ENCODE measurements at regions not wholly inside any gene's neighbourhood (a gene's known extent, or its start where the extent isn't known, plus 50 kb on each side); places are given as distances from the start of the nearest gene placed in this dataset.
A peak's percentile ranks its signal among the peaks of the same experiment; 100 is the strongest.

DNA sequence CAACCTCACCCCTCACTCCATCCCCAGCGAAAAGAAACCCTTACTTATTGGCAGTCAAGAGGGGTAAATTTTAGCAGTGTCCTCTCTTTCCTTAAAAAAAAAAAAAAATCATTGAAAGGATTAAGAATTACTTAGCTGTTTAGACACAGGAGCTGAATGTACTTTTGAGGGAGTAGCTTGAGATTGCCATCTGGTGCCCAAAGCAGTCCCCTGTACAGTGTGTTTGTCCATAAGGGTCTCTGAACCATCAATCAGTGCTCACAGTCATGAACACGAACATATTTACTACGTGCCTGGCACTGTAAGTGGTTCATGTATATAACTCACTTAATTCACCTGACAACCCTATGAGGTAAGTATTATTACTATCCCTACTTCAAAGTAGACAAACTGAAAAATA is 463.5 kb downstream of the RAP2B start:
- ChIA-PET CTCF (interaction anchor here (0.7 to 2.0 kb wide), 2 partner anchors 460 to 585 kb away, joined by 3 to 4 read pairs; no protein-coding TSS in a partner anchor), POLR2A (interaction anchor here (0.6 to 0.8 kb wide), 4 partner anchors 11 to 463 kb away, joined by 3 to 4 read pairs (median 3); partner anchors contain the start of gene RAP2B)
- DNase-seq (no peak), ATAC-seq (no peak)
- Mint-ChIP-seq H3K27me3 (no peaks in the 10 kb centered on the region), H3K36me3 (peaks cover 0 to 30% (median 0%) of the 10 kb centered on the region in 5 donors), H3K4me1 (peaks cover 26 to 84% (median 77%) of the 10 kb centered on the region in 7 donors), H3K9me3 (peaks cover 0 to 15% (median 0%) of the 10 kb centered on the region in 11 donors), H3K4me3 (no peak overlapping the region), H3K27ac (peak overlapping the region in 4 of 9 donors; percentile 31 to 96 (median 67))
- Histone ChIP-seq H3K27me3 (ENCODE audit: control insufficient read depth in 2 of 2, insufficient read depth in 2 of 2, low read length in 2 of 2) (no peaks in the 10 kb centered on the region), H3K9me3 (ENCODE audit: control insufficient read depth in 2 of 3, low read length in 3 of 3) (no peaks in the 10 kb centered on the region), H3K27ac (ENCODE audit: low read depth, low read length) (no peak overlapping the region), H3K4me1 (ENCODE audit: control insufficient read depth in 2 of 2, insufficient read depth in 2 of 2, low read length in 2 of 2) (peaks cover 46 to 50% of the 10 kb centered on the region in 2 donors), H3K4me3 (ENCODE audit: low read length) (no peak overlapping the region), H3K36me3 (ENCODE audit: control insufficient read depth in 2 of 3, insufficient read depth in 3 of 3, low read length in 3 of 3) (no peaks in the 10 kb centered on the region)
- intact Hi-C loops (cut with micrococcal nuclease) = loop anchor here (1.0 to 10.0 kb wide), 5 partner anchors 53 to 931 kb away; partner anchors contain the start of gene DHX36 (in 1 of the 2)

DNA sequence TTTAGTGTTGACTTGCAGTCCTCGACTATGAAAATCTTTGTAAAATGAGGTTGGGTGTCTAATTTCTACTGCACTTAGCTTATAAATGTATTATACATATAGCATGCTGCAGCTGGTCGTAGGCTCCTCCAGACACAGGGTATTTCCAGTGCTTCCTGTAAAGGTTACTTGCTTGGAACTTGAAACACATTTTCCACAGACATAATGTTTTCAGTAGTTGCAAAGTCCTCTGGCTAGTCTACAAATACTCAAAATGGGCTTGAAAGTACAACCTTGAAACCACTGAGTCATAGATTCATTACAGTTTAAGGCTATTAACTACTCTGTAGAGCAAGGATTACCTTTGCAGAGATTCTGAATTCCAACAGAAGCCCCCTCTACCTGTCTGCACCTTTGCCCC is 464.1 kb downstream of the RAP2B start:
- Histone ChIP-seq H3K27ac (ENCODE audit: low read depth, low read length) (no peak overlapping the region), H3K4me1 (ENCODE audit: control insufficient read depth in 2 of 2, insufficient read depth in 2 of 2, low read length in 2 of 2) (peaks cover 46 to 50% of the 10 kb centered on the region in 2 donors), H3K36me3 (ENCODE audit: control insufficient read depth in 2 of 3, insufficient read depth in 3 of 3, low read length in 3 of 3) (no peaks in the 10 kb centered on the region), H3K4me3 (ENCODE audit: low read length) (no peak overlapping the region), H3K27me3 (ENCODE audit: control insufficient read depth in 2 of 2, insufficient read depth in 2 of 2, low read length in 2 of 2) (no peaks in the 10 kb centered on the region), H3K9me3 (ENCODE audit: control insufficient read depth in 2 of 3, low read length in 3 of 3) (no peaks in the 10 kb centered on the region)
- Mint-ChIP-seq H3K27ac (peak overlapping the region in 3 of 9 donors; percentile 6 to 50 (median 21)), H3K9me3 (peaks cover 0 to 9% (median 0%) of the 10 kb centered on the region in 11 donors), H3K4me1 (peaks cover 30 to 80% (median 77%) of the 10 kb centered on the region in 7 donors), H3K27me3 (no peaks in the 10 kb centered on the region), H3K36me3 (peaks cover 0 to 23% (median 0%) of the 10 kb centered on the region in 5 donors), H3K4me3 (no peak overlapping the region)
- intact Hi-C loops (cut with micrococcal nuclease) = loop anchor here in 1 of 2 donors (10.0 kb wide), 2 partner anchors 699 to 931 kb away; partner anchors contain the start of gene DHX36
- no peak for ATAC-seq
- ChIA-PET CTCF (no interaction called here), POLR2A (interaction anchor here (0.5 to 1.5 kb wide), 3 partner anchors 10 to 28 kb away, joined by 3 to 4 read pairs (median 3); no protein-coding TSS in a partner anchor)
- no peak for DNase-seq

DNA sequence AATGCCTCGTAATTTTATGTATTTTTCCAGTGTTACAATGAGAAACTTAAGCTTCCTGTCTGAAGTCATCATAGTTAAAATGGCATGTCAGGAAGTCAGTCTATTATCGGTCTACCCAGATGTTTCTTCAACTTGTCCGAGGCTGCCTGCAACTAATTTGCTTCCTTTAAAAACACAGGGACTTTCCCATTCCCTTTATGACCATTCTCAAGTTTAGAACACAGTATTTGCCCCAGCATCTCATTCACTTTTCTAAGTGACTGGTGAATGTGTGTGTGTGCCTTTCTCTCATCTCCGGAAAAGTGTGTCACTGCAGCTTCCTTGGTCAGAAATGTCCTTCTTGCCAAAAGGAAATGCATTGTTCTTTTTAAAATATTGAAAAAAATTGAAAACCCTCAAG is 466.6 kb downstream of the RAP2B start:
- Histone ChIP-seq H3K36me3 (ENCODE audit: control insufficient read depth in 2 of 3, insufficient read depth in 3 of 3, low read length in 3 of 3) (no peaks in the 10 kb centered on the region), H3K4me1 (ENCODE audit: control insufficient read depth in 2 of 2, insufficient read depth in 2 of 2, low read length in 2 of 2) (peaks cover 26 to 30% of the 10 kb centered on the region in 2 donors), H3K4me3 (ENCODE audit: low read length) (no peak overlapping the region), H3K9me3 (ENCODE audit: control insufficient read depth in 2 of 3, low read length in 3 of 3) (no peaks in the 10 kb centered on the region), H3K27me3 (ENCODE audit: control insufficient read depth in 2 of 2, insufficient read depth in 2 of 2, low read length in 2 of 2) (no peaks in the 10 kb centered on the region), H3K27ac (ENCODE audit: low read depth, low read length) (no peak overlapping the region)
- H3K4me3 Mint-ChIP-seq = peak overlapping the region in 8 of 10 donors; percentile 10 to 64 (median 56)
- ChIA-PET POLR2A (interaction anchor here (0.9 to 1.5 kb wide), 2 partner anchors 9 to 12 kb away, joined by 3 read pairs; no protein-coding TSS in a partner anchor), CTCF (interaction anchor here (1.0 to 1.5 kb wide), 2 partner anchors 11 to 586 kb away, joined by 3 to 5 read pairs; no protein-coding TSS in a partner anchor)
- intact Hi-C loops (cut with micrococcal nuclease) = loop anchor here in 1 of 2 donors (10.0 kb wide), 2 partner anchors 696 to 934 kb away; partner anchors contain the start of gene DHX36
- no peaks in the 10 kb centered on the region for H3K27me3 Mint-ChIP-seq
- ATAC-seq (no peak), DNase-seq (no peak)
- H3K27ac Mint-ChIP-seq = peak overlapping the region in 2 of 9 donors; percentile 3 to 82
- H3K4me1 Mint-ChIP-seq = peaks cover 11 to 73% (median 55%) of the 10 kb centered on the region in 7 donors
- peaks cover 0 to 3% (median 0%) of the 10 kb centered on the region in 11 donors for H3K9me3 Mint-ChIP-seq
- peaks cover 0 to 15% (median 0%) of the 10 kb centered on the region in 5 donors for H3K36me3 Mint-ChIP-seq

DNA sequence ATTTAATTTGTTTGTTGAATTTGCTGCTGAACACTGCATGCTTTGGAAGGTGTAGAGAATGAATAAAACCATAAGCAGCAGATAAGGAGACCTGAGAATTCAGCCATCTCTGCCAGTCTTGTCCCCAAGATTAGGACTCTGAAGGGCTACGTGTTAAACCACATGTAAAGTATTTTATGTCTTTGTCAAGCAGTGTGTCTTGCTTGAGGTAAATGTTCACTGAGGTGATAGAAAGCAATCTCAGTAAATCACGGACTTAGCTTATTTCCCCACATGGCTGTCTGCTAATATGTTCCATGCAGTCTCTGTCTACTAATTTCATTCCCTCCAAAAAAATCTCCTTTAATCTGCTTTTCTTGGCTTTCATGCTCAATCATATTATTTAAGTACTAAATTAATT is 467.1 kb downstream of the RAP2B start:
- peaks cover 9 to 69% (median 49%) of the 10 kb centered on the region in 7 donors for H3K4me1 Mint-ChIP-seq

DNA sequence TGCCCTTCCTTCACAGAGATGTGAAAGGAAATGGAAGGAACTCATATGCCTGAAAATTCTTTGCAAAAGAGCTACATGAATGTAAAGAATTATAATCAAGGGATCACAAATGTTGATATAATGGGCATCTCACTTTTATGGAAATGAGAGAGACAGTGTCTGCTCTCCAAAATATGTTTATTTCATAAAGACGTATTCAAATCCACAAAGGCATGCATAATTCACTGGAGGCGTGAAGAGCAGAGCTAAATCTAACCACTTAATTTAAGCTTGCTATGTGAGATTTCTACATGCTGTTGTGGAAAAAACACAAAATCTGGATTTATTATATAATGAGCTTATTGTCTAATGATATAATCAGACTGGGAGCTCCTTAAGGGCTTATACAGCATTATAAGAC is 469.1 kb downstream of the RAP2B start:
- ATAC-seq (no peak), DNase-seq (no peak)
- Histone ChIP-seq H3K4me3 (ENCODE audit: low read length) (no peak overlapping the region), H3K27me3 (ENCODE audit: control insufficient read depth in 2 of 2, insufficient read depth in 2 of 2, low read length in 2 of 2) (no peaks in the 10 kb centered on the region), H3K9me3 (ENCODE audit: control insufficient read depth in 2 of 3, low read length in 3 of 3) (no peaks in the 10 kb centered on the region), H3K4me1 (ENCODE audit: control insufficient read depth in 2 of 2, insufficient read depth in 2 of 2, low read length in 2 of 2) (peaks cover 6 to 10% of the 10 kb centered on the region in 2 donors), H3K36me3 (ENCODE audit: control insufficient read depth in 2 of 3, insufficient read depth in 3 of 3, low read length in 3 of 3) (no peaks in the 10 kb centered on the region), H3K27ac (ENCODE audit: low read depth, low read length) (no peak overlapping the region)
- Mint-ChIP-seq H3K36me3 (peaks cover 0 to 6% (median 0%) of the 10 kb centered on the region in 5 donors), H3K27me3 (no peaks in the 10 kb centered on the region), H3K4me1 (peaks cover 12 to 63% (median 34%) of the 10 kb centered on the region in 7 donors), H3K9me3 (no peaks in the 10 kb centered on the region), H3K4me3 (no peak overlapping the region), H3K27ac (no peak overlapping the region)
- intact Hi-C loops (cut with micrococcal nuclease) = no loop called here
- ChIA-PET CTCF (interaction anchor here (1.1 to 1.2 kb wide), 2 partner anchors 9 to 11 kb away, joined by 3 to 5 read pairs; no protein-coding TSS in a partner anchor), POLR2A (interaction anchor here (1.0 to 1.8 kb wide), 2 partner anchors 9 to 470 kb away, joined by 3 to 10 read pairs; partner anchors contain the start of gene RAP2B)

More for the DNA sequence above, 467.1 kb downstream of the RAP2B start:
- Mint-ChIP-seq H3K27ac (no peak overlapping the region), H3K27me3 (no peaks in the 10 kb centered on the region), H3K9me3 (peaks cover 0 to 3% (median 0%) of the 10 kb centered on the region in 11 donors), H3K36me3 (peaks cover 0 to 11% (median 0%) of the 10 kb centered on the region in 5 donors), H3K4me3 (no peak overlapping the region)
- Histone ChIP-seq H3K9me3 (ENCODE audit: control insufficient read depth in 2 of 3, low read length in 3 of 3) (no peaks in the 10 kb centered on the region), H3K27ac (ENCODE audit: low read depth, low read length) (no peak overlapping the region), H3K36me3 (ENCODE audit: control insufficient read depth in 2 of 3, insufficient read depth in 3 of 3, low read length in 3 of 3) (no peaks in the 10 kb centered on the region), H3K27me3 (ENCODE audit: control insufficient read depth in 2 of 2, insufficient read depth in 2 of 2, low read length in 2 of 2) (no peaks in the 10 kb centered on the region), H3K4me3 (ENCODE audit: low read length) (no peak overlapping the region), H3K4me1 (ENCODE audit: control insufficient read depth in 2 of 2, insufficient read depth in 2 of 2, low read length in 2 of 2) (peaks cover 20 to 24% of the 10 kb centered on the region in 2 donors)
- DNase-seq (no peak), ATAC-seq (no peak)
- ChIA-PET CTCF (interaction anchor here (1.0 kb wide), 1 partner anchor 586 kb away, joined by 5 read pairs; no protein-coding TSS in a partner anchor), POLR2A (interaction anchor here (1.5 kb wide), 2 partner anchors 8 to 12 kb away, joined by 3 read pairs; no protein-coding TSS in a partner anchor)
- intact Hi-C loops (cut with micrococcal nuclease) = loop anchor here in 1 of 2 donors (10.0 kb wide), 2 partner anchors 696 to 934 kb away; partner anchors contain the start of gene DHX36

DNA sequence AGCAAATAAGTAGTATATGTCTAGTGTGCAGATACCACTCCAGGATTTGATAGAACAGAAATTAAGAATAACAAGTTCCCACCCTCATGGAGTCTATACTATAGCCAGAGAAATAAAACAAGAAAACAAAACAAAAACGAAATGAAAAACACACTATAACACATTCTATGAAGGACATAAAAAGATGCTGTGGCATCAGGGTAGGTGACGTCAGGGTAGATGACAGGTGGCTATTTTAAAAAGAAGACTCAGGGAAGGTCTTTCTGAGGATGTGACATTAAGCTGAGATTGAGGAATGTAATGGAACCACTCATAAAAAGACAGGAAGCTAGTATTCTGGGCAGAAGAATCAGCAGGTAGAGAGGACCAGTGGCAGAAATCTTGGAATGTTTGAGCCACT is 469.6 kb downstream of the RAP2B start:
- Histone ChIP-seq H3K9me3 (ENCODE audit: control insufficient read depth in 2 of 3, low read length in 3 of 3) (no peaks in the 10 kb centered on the region), H3K27me3 (ENCODE audit: control insufficient read depth in 2 of 2, insufficient read depth in 2 of 2, low read length in 2 of 2) (no peaks in the 10 kb centered on the region), H3K4me1 (ENCODE audit: control insufficient read depth in 2 of 2, insufficient read depth in 2 of 2, low read length in 2 of 2) (peaks cover 6 to 10% of the 10 kb centered on the region in 2 donors), H3K27ac (ENCODE audit: low read depth, low read length) (no peak overlapping the region), H3K4me3 (ENCODE audit: low read length) (no peak overlapping the region), H3K36me3 (ENCODE audit: control insufficient read depth in 2 of 3, insufficient read depth in 3 of 3, low read length in 3 of 3) (no peaks in the 10 kb centered on the region)
- H3K9me3 Mint-ChIP-seq = no peaks in the 10 kb centered on the region
- H3K27ac Mint-ChIP-seq = peak overlapping the region in 1 of 9 donors; percentile 38
- no peaks in the 10 kb centered on the region for H3K27me3 Mint-ChIP-seq
- intact Hi-C loops (cut with micrococcal nuclease) = no loop called here
- no peak overlapping the region for H3K4me3 Mint-ChIP-seq
- DNase-seq = no peak
- peaks cover 0 to 4% (median 0%) of the 10 kb centered on the region in 5 donors for H3K36me3 Mint-ChIP-seq
- no peak for ATAC-seq
- H3K4me1 Mint-ChIP-seq = peaks cover 12 to 57% (median 31%) of the 10 kb centered on the region in 7 donors
- ChIA-PET CTCF (interaction anchor here (1.1 to 1.2 kb wide), 2 partner anchors 8 to 11 kb away, joined by 3 to 5 read pairs; no protein-coding TSS in a partner anchor), POLR2A (interaction anchor here (1.0 to 1.8 kb wide), 2 partner anchors 9 to 470 kb away, joined by 3 to 10 read pairs; partner anchors contain the start of gene RAP2B)
